HG03457 (cell line): ENCODE measurements at regions not wholly inside any gene's neighbourhood (a gene's known extent, or its start where the extent isn't known, plus 50 kb on each side); places are given as distances from the start of the nearest gene placed in this dataset.

Experiments
- ATAC-seq: cut with Tn5 transposase; IDR thresholded peaks from one replicate; pipeline ENCODE4 v1.9.1; 2021; ENCODE audit warnings: moderate number of reproducible peaks; ENCODE audit not compliant: unreplicated experiment

- no peak for ATAC-seq
Measured at GRCh38 chr6:14426281-14426680, 308.7 kb downstream of the CD83 start.

DNA sequence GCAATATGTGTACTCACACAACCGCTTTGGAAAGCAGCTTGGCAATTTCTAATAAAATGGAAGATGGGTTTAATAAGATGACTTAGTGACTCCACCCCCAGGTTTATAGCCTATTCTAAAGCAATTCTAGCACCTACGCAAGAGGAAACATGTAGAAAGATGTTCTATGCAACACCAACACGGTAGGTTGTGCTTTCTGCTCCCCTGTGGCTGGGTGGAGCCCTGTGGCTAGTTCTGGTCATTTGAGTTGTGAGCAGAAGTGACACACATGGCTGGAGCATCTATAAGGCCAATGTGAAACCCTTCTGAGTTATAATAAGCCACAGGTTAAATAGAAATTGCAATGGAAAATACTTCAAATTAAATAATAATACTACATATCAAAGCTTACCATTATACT lies 310.7 kb downstream of the CD83 start:
- no peak for ATAC-seq

DNA sequence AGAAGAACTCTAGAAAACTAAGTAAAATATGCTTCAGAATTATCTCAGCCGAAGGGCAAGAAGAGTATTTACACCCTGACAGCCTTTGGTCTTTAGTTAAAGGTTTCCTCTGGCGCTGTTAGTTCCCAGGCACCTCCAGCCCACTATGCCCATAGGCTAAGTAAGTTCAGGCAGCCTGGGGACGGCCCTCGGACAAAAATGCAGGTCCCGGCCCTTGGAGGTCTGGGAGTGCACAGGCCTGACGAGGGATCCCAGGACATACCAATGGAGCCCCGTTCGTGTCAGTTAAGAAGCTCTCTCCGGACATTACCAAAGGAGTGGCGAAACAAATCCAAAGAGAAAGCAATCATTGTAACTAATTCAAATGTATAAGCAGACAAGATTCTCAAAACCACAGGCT lies 311.8 kb downstream of the CD83 start:
- no peak for ATAC-seq

- no peak for ATAC-seq
Measured at GRCh38 chr6:14430218-14430617, 312.6 kb downstream of the CD83 start.

DNA sequence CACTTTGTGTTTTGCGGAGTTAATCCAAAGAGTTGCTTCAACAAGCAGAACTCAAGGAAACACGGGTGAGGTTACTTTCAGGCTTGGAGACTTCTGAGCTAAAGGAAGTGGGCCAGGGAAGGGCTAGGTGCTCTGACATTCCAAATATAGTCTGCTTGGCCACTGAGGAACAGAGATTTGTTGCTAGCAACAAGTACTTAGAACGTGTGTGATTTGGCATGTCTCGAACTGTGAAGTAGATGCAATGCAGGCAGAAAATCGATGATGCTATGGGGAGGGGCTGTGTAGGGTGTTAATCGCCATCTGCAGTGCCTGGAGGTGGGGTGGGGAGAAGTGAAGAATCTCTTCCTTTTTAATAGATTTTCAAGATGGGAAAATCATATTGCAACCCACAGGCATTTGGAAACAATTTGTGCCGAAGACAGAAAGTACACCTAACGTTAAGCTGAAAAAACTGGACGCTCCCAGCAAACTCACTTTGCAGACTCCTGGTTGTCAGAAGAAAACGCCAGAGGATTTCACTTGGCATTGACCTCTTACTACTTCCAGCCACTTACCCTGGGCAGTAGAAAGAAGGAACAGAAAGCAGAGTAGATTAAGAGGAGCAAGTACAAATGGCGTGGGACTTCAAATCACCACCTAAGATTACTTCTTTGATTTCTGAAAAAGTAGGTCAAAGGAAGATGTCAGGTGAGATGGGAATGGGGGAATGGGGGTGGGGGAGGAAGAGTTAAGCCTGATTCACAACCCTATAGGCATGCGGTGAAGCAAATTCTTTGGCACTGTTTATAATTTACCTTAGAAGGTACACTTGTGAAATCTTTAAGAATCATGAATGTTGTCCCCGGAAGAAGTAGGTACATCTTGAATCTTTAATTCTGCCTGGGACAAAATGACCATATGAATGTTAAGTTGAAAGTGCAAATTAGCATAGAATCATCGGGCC lies 314.1 kb downstream of the CD83 start:
- no peak for ATAC-seq

GRCh38 chr6:14434916-14435690 lies 317.5 kb downstream of the CD83 start:
- ATAC-seq: no peak

DNA sequence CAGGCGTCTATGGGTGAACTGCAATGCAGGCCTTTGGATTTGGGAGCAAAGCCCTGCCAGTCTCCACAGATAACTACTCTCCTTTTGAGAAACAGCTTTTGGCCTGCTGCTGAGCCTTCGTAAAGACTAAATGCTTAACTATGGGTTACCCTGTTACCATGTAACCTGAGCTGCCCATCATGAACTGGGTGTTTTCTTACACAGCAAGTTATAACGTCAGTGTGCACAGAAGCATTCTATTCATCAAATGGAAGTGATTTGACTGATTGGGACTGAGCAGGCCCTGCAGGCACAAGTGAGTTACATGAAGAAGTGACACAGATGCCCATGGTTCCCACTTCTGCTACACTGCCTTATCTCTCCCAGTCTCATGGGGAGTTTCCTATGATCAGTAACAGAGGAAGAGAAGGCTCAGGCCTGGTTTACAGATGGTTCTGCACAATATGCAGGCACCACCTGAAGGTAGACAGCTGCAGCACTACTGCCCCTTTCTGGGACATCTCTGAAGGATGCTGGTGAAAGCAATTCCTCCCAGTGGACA lies 319.1 kb downstream of the CD83 start:
- no peak for ATAC-seq

DNA sequence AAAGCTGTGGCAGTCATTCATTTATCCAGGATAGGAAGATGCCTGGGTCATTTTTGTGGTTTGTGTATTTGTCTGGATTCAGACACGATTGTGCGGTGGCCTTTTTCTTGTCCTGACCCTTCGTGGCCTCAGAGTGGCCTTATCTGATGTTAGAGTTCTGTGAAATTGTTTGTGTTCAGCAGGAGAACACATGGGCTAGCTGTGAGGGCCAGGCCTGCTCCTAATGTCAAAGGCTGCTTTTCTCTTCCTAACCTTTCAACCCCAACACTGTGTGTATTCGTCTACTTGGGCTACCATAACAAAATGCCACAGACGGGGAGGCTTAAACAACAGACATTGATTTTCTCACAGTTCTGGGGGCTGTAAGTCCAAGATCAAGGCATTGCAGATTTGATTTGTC lies 321.8 kb downstream of the CD83 start:
- no peak for ATAC-seq

DNA sequence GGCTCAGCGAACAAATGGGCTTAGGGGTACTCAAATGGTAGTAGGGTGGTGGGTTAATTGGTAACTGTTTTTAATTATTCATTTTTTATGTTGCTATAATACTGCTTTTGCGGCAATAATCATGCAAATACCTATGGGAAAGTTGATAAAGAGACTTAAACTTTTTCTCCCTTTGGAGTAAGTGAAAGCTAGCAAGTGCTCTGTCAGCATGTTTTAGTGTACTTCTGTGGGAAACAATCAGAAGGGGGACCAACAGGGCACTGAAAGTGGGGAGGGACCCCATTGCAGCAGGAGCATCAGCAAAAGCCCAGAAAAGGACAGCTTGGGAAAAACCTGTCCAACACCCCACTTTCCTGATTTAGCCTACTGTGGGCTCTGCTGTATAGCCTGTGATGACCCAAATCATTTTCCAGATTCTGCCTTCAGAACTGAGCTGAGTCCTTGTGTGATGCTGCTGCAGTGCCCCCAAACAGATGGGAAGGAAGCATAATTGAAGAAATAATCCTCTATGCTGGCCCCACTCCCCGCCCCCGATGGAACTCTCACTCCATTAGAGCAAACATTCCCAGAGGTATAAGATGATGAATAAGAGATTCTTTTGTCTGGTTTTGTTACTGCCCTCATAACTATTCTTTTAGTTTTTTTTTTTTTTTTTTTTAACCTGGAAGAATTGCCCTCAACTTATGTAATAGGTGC lies 322.8 kb downstream of the CD83 start:
- ATAC-seq: no peak

DNA sequence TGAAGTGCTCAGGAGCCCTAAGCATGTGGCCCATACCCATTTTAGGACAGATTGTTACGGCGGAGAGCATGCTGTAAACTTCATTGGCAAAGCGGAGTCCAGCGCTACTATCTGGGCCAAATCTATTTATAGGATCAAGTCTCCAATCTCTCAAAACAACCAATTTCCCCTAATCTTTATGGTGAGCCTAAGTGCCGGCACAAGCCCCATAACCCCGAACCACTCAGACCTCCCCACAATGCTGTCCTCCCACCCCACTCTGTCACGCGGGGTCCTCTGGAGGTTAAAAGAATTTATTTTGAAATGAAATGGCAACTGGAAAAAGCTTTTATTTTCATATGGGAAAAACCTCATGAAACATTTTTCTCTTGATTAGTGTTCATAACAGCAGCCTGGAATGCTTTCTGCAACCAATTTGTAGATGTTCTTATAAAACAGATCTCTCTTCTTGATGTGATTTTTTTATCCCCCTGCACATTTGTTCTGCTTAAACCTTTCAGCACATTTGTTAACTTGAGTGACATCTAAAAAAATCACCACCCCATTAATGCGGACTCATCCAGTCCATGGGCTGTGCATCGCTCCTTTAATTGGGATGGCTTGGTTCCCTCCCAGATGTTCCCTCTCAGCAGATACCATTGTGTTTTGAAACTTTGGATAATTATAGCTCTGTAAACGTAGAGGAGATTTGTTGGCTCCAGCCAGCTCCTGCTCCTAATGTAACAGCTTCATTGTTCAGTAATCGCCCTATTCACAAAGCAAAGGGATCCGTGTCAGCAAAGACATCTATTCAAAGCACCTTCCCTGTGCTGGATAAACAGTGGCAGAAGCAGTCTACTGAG lies 323.6 kb downstream of the CD83 start:
- ATAC-seq: no peak

DNA sequence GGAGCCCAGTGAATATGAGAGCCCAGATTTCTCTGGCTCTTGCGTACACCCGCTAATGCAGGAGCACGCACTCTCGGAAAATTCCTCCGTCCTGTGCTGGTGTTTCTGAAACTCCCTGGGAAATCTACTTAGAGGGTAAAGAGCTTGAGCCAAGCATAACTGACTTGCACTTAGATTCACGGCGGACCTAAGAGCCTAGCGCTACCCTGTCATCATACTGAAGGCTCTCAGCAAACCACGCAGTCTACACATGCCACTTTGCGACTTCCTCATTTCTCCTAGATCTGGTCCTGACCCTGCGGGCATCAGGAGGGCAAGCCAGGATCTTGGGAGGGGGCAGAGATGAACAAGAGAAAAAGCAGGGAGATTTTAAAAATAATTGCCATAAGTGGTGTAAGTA lies 324.7 kb downstream of the CD83 start:
- ATAC-seq: no peak

- no peak for ATAC-seq
Measured at GRCh38 chr6:14443629-14444268, 326.2 kb downstream of the CD83 start.

DNA sequence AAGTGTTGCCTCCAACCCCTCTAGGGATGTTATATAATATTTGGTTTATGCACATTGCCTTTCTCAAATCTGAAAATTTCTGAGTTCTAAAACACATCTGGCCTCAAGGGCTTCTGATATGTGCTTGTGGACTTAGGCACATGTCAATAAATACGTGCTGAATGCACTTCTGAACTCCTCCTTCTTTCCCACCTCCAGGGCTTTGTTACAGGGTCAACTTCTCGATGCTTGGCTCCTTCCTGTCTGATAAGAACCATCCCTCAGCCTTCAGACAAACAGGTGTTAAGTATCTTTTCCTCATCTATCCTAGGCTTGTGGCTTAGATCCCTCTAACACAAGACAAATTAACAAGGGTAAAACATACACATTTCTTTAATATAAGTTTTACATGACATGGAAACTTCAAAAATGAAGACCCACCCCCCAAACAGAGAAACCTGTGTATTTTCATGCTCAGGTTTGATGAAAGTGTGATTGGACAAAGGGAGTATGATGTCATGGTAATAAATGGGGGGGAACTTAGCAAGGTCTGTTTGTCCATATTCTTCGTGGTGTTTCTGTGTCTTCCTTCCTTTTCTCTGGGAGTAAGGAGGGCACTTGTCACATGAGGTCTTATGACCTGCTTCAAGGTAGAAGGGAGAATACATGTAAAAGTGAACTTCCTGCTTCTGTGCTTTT lies 326.9 kb downstream of the CD83 start:
- ATAC-seq: no peak

GRCh38 chr6:14447240-14447639 lies 329.7 kb downstream of the CD83 start:
- ATAC-seq: no peak

DNA sequence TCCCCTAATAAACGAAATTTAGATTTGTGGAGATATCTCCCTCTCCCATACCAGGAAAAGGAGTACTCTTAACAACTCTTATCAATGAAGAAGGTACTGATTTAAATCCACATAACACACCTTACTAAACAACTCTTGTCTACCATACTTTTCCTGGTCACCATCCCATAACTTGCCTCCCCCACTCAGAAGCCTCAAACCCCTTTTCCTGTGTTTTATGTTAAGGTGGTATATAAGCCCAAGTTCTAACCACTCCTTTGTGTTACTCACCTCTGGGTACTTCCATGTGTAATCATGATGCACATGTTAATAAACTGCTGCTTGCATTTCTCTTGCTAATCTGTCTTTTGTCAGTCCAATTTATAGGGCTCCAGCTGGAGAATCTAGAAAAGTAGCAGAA lies 330.7 kb downstream of the CD83 start:
- ATAC-seq: no peak

DNA sequence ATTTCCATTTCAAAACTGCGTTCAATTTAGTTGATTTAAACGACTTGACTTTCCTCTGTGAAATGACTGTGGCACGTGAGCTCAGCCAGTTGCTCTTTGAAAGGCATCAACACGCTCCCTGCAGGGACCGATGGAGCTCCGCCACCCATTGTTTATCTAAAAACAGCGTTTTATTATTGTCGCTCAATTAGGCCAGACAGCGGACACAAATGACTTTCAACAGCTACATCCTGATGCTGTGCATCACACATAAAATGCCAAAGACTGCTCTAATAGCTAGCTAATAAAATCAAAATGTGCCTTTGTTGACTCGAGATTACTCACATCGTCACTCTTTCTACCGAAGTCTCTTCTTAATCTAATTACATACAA lies 332.5 kb downstream of the CD83 start:
- no peak for ATAC-seq

DNA sequence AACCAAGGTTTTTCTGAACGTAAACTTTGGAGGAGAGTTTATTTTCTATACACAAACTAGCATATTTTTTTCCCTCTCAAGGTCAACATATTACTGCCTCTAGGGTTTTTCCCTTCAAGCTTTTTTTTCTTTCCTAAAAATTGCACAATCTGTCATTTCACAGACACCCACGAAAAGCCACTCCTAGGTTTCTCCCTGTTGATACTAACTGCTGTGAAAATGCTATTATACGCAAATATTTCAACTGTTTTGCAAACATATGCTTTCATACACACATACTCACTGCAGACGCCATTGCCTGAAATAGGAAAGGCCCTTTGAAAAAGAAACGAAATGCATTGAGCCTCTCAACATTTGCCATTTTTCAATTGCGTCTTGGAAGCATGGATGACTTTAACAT lies 333.0 kb downstream of the CD83 start:
- ATAC-seq: no peak

DNA sequence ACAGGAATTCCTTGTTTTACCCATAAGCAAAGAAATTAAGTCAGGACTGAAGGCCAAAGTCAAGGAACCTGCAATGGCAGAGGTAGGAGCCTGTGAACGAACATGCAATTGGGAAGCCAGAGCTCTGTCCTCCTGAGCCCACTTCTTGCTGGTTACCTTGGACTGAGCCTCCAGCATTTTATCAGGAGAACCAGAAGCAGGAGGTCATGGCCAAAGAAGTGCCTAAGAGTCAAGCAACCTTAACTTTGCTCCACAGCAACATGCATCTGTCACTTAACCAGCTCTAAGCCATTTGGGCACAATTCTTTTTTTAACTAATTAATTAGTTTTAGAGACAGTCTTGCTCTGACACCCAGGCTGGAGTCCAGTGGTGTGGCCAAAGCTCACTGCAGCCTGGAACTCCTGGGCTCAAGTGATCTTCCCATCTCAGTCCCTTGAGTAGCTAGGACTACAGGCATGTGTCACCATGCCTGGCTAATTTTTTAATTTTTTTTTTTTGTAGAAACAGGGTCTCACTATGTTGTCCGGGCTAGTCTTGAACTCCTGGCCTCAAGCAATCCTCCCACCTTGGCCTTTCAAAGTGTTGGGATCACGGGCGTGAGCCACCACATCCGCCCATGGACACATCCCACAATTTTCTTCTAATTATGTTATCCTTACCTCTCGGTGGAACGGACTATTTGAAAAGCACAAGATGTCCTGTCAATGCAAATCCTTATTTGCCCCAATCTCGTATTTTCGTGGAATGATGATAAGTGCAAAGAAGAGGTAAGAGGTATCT lies 334.2 kb downstream of the CD83 start:
- no peak for ATAC-seq
